ENCODE measurements at regions not wholly inside any gene's neighbourhood (a gene's known extent, or its start where the extent isn't known, plus 50 kb on each side); places are given as distances from the start of the nearest gene placed in this dataset.

- no peaks in the 10 kb centered on the region for H4K20me1 ChIP-seq (ENCODE audit: insufficient read depth)
- no peak overlapping the region for H3K4me3 ChIP-seq
- no peaks in the 10 kb centered on the region for H3K9me3 ChIP-seq (ENCODE audit: insufficient read depth, low read depth)
- H3K79me2 ChIP-seq (ENCODE audit: low read depth), result no peaks in the 10 kb centered on the region
- no peak overlapping the region for H3K4me2 ChIP-seq
- CTCF ChIA-PET, result no interaction called here
- no peak overlapping the region for H3K27ac ChIP-seq
- no peaks in the 10 kb centered on the region for H3K27me3 ChIP-seq (ENCODE audit: insufficient read depth, low read depth)
- no peaks in the 10 kb centered on the region for H3F3A ChIP-seq (ENCODE audit: insufficient read depth, low read depth)
- H2AFZ ChIP-seq, result no peak overlapping the region
- POLR2A ChIA-PET (ENCODE audit: unreplicated experiment), result no interaction called here
- BruUV-seq (replicated peaks), result no TSS peak
- H3K4me1 ChIP-seq (replicated peaks; ENCODE audit: insufficient read depth), result no peaks in the 10 kb centered on the region
- H3K9me2 ChIP-seq (ENCODE audit: insufficient read depth), result no peaks in the 10 kb centered on the region
- DNase-seq, result no peak
- H3K36me3 ChIP-seq (ENCODE audit: low read depth), result no peaks in the 10 kb centered on the region
- TF ChIP-seq EZH2 (IDR thresholded peaks at IDR 0.05; ENCODE audit: low read depth) (no peak), CTCF (conservative IDR thresholded peaks at IDR 0.05) (no peak)
- intact Hi-C loops (cut with micrococcal nuclease; ENCODE audit: unreplicated experiment), result no loop called here
Measured at GRCh38 chr4:17309567-17310268, 202.2 kb downstream of the QDPR start.

DNA sequence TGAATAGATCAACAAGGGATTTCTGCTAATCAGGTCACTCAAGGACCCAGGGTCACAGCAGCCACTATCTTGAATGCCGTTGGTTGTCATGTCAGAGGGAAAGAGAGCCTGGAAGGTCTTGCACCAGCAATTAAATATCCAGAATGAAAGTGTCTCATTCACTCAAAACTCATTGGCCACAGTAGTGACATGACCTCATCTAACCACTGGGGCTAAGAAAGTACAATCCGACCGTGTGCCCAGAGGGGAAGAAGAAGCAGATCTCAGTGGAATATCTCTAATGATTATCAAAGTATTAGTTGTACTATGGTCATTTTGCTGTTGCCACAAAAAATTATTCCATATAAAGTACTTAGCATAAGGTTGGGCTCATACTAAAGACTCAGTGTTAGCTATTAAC, 210.0 kb downstream of the QDPR start:
- ChIA-PET POLR2A (ENCODE audit: unreplicated experiment) (no interaction called here), CTCF (no interaction called here)
- Histone ChIP-seq H3F3A (ENCODE audit: insufficient read depth, low read depth) (no peaks in the 10 kb centered on the region), H3K9me2 (ENCODE audit: insufficient read depth) (no peaks in the 10 kb centered on the region), H3K27ac (no peak overlapping the region), H3K36me3 (ENCODE audit: low read depth) (no peaks in the 10 kb centered on the region), H3K9me3 (ENCODE audit: insufficient read depth, low read depth) (no peaks in the 10 kb centered on the region), H3K4me3 (no peak overlapping the region), H3K79me2 (ENCODE audit: low read depth) (no peaks in the 10 kb centered on the region), H3K4me2 (no peak overlapping the region), H4K20me1 (ENCODE audit: insufficient read depth) (no peaks in the 10 kb centered on the region), H3K27me3 (ENCODE audit: insufficient read depth, low read depth) (peaks cover 5% of the 10 kb centered on the region; the same call in 1 of the 2 replicates), H2AFZ (no peak overlapping the region), H3K4me1 (replicated peaks; ENCODE audit: insufficient read depth) (no peaks in the 10 kb centered on the region)
- intact Hi-C loops (cut with micrococcal nuclease; ENCODE audit: unreplicated experiment), result no loop called here
- no peak for DNase-seq
- TF ChIP-seq CTCF (conservative IDR thresholded peaks at IDR 0.05) (no peak), EZH2 (IDR thresholded peaks at IDR 0.05; ENCODE audit: low read depth) (no peak)
- no TSS peak for BruUV-seq (replicated peaks)

- BruUV-seq (replicated peaks), result no TSS peak
- H3K9me3 ChIP-seq (ENCODE audit: insufficient read depth, low read depth), result no peaks in the 10 kb centered on the region
- TF ChIP-seq CTCF (conservative IDR thresholded peaks at IDR 0.05), result no peak
- no peaks in the 10 kb centered on the region for H3K4me1 ChIP-seq (replicated peaks; ENCODE audit: insufficient read depth)
- intact Hi-C loops (cut with micrococcal nuclease; ENCODE audit: unreplicated experiment), result no loop called here
- H2AFZ ChIP-seq, result no peak overlapping the region
- peaks cover 11% of the 10 kb centered on the region; the same call in 1 of the 2 replicates for H3K27me3 ChIP-seq (ENCODE audit: insufficient read depth, low read depth)
- H3K4me3 ChIP-seq, result no peak overlapping the region
- H3K9me2 ChIP-seq (ENCODE audit: insufficient read depth), result no peaks in the 10 kb centered on the region
- CTCF ChIA-PET, result no interaction called here
- H3K27ac ChIP-seq, result no peak overlapping the region
- no peaks in the 10 kb centered on the region for H3F3A ChIP-seq (ENCODE audit: insufficient read depth, low read depth)
- H3K79me2 ChIP-seq (ENCODE audit: low read depth), result no peaks in the 10 kb centered on the region
- no peaks in the 10 kb centered on the region for H4K20me1 ChIP-seq (ENCODE audit: insufficient read depth)
- POLR2A ChIA-PET (ENCODE audit: unreplicated experiment), result no interaction called here
- no peak for DNase-seq
- no peaks in the 10 kb centered on the region for H3K36me3 ChIP-seq (ENCODE audit: low read depth)
- H3K4me2 ChIP-seq, result no peak overlapping the region
Measured at GRCh38 chr4:17301266-17301665, 210.6 kb downstream of the QDPR start.
